ENCODE measurements at regions not wholly inside any gene's neighbourhood (a gene's known extent, or its start where the extent isn't known, plus 50 kb on each side); places are given as distances from the start of the nearest gene placed in this dataset.
"Not testable (repeated sequence)": the region's sequence is repeated elsewhere in the genome, so short reads cannot be mapped to it uniquely, and the experiment has no call there.

- H3K4me3 ChIP-seq = no peak overlapping the region
- ATAC-seq (no peak), DNase-seq (no peak)
- no peaks in the 10 kb centered on the region for H3K4me1 ChIP-seq
- intact Hi-C loops (cut with DNase I) = no loop called here
- H3K9me3 ChIP-seq = no peaks in the 10 kb centered on the region
- 75 to 83% methylated on average over 2 of the region's 2 CpGs for WGBS, 2 donors
- H3K27me3 ChIP-seq = no peaks in the 10 kb centered on the region
- H3K36me3 ChIP-seq (replicated peaks in 1 of 2; ENCODE audit: insufficient read depth in 1 of 2, low read depth in 2 of 2) = no peaks in the 10 kb centered on the region
- H3K27ac ChIP-seq = no peak overlapping the region
- no peak for TF ChIP-seq CTCF (IDR thresholded peaks at IDR 0.05)
- no peak for TF ChIP-seq POLR2A (IDR thresholded peaks at IDR 0.05)
Observed at GRCh38 chr9:81072758-81073157, 616.6 kb downstream of the TLE1 start.

GRCh38 chr9:81071108-81071507 is 618.2 kb downstream of the TLE1 start:
- no peaks in the 10 kb centered on the region for H3K27me3 ChIP-seq
- 30 to 36% methylated on average over 2 of the region's 2 CpGs for WGBS, 2 donors

GRCh38 chr9:81070689-81071088 is 618.7 kb downstream of the TLE1 start:
- 56 to 58% methylated on average over 9 of the region's 9 CpGs for WGBS, 2 donors
- H3K27me3 ChIP-seq = no peaks in the 10 kb centered on the region
- no peak for DNase-seq
- H3K27ac ChIP-seq = no peak overlapping the region
- H3K4me1 ChIP-seq = no peaks in the 10 kb centered on the region
- intact Hi-C loops (cut with DNase I) = no loop called here
- no peaks in the 10 kb centered on the region for H3K36me3 ChIP-seq (replicated peaks in 1 of 2; ENCODE audit: insufficient read depth in 1 of 2, low read depth in 2 of 2)
- TF ChIP-seq CTCF (IDR thresholded peaks at IDR 0.05) (no peak), POLR2A (IDR thresholded peaks at IDR 0.05) (no peak)
- H3K4me3 ChIP-seq = no peak overlapping the region
- no peaks in the 10 kb centered on the region for H3K9me3 ChIP-seq
- no peak for ATAC-seq

More at GRCh38 chr9:81071108-81071507, 618.2 kb downstream of the TLE1 start:
- ATAC-seq (no peak), DNase-seq (no peak)
- H3K36me3 ChIP-seq (replicated peaks in 1 of 2; ENCODE audit: insufficient read depth in 1 of 2, low read depth in 2 of 2) = no peaks in the 10 kb centered on the region
- intact Hi-C loops (cut with DNase I) = no loop called here
- H3K27ac ChIP-seq = no peak overlapping the region
- TF ChIP-seq POLR2A (IDR thresholded peaks at IDR 0.05) = no peak
- no peak for TF ChIP-seq CTCF (IDR thresholded peaks at IDR 0.05)
- H3K9me3 ChIP-seq = no peaks in the 10 kb centered on the region
- H3K4me1 ChIP-seq = no peaks in the 10 kb centered on the region
- H3K4me3 ChIP-seq = no peak overlapping the region

GRCh38 chr9:81069923-81070322 is 619.4 kb downstream of the TLE1 start:
- H3K9me3 ChIP-seq = no peaks in the 10 kb centered on the region
- TF ChIP-seq POLR2A (IDR thresholded peaks at IDR 0.05) = no peak
- TF ChIP-seq CTCF (IDR thresholded peaks at IDR 0.05) = no peak
- no peak for ATAC-seq
- H3K4me3 ChIP-seq = no peak overlapping the region
- no peaks in the 10 kb centered on the region for H3K27me3 ChIP-seq
- H3K27ac ChIP-seq = no peak overlapping the region
- H3K36me3 ChIP-seq (replicated peaks in 1 of 2; ENCODE audit: insufficient read depth in 1 of 2, low read depth in 2 of 2) = no peaks in the 10 kb centered on the region
- intact Hi-C loops (cut with DNase I) = no loop called here
- no peaks in the 10 kb centered on the region for H3K4me1 ChIP-seq
- DNase-seq = no peak
- WGBS, 2 donors = 71 to 77% methylated on average over 4 of the region's 4 CpGs

- no peak for ATAC-seq
Observed at GRCh38 chr9:81069038-81069795, 620.1 kb downstream of the TLE1 start.

GRCh38 chr9:81062995-81063394 is 626.4 kb downstream of the TLE1 start:
- not testable (repeated sequence) for ATAC-seq, H3K4me3 ChIP-seq

More at GRCh38 chr9:81069038-81069795, 620.1 kb downstream of the TLE1 start:
- intact Hi-C loops (cut with DNase I) = no loop called here
- peaks cover 0 to 1% (median 0%) of the 10 kb centered on the region in 3 donors for H3K9me3 ChIP-seq
- no peaks in the 10 kb centered on the region for H3K36me3 ChIP-seq (replicated peaks in 1 of 2; ENCODE audit: insufficient read depth in 1 of 2, low read depth in 2 of 2)
- H3K4me1 ChIP-seq = no peaks in the 10 kb centered on the region
- TF ChIP-seq POLR2A (IDR thresholded peaks at IDR 0.05) = no peak
- no peak for TF ChIP-seq CTCF (IDR thresholded peaks at IDR 0.05)
- no peak for DNase-seq
- WGBS, 2 donors = 72 to 93% methylated on average over 3 of the region's 3 CpGs
- H3K4me3 ChIP-seq = no peak overlapping the region
- no peaks in the 10 kb centered on the region for H3K27me3 ChIP-seq
- no peak overlapping the region for H3K27ac ChIP-seq

More at GRCh38 chr9:81062995-81063394, 626.4 kb downstream of the TLE1 start:
- intact Hi-C loops (cut with DNase I); H3K4me1 ChIP-seq; H3K27me3 ChIP-seq; H3K27ac ChIP-seq; H3K36me3 ChIP-seq (replicated peaks in 1 of 2; ENCODE audit: insufficient read depth in 1 of 2, low read depth in 2 of 2); DNase-seq: not testable (repeated sequence)
- 63 to 69% methylated on average over 3 of the region's 3 CpGs for WGBS, 2 donors
- H3K9me3 ChIP-seq = peaks cover 0 to 10% (median 0%) of the 10 kb centered on the region in 3 donors

All from body of pancreas (tissue), 4 donors.